ENCODE measurements at regions not wholly inside any gene's neighbourhood (a gene's known extent, or its start where the extent isn't known, plus 50 kb on each side); places are given as distances from the start of the nearest gene placed in this dataset.

DNA sequence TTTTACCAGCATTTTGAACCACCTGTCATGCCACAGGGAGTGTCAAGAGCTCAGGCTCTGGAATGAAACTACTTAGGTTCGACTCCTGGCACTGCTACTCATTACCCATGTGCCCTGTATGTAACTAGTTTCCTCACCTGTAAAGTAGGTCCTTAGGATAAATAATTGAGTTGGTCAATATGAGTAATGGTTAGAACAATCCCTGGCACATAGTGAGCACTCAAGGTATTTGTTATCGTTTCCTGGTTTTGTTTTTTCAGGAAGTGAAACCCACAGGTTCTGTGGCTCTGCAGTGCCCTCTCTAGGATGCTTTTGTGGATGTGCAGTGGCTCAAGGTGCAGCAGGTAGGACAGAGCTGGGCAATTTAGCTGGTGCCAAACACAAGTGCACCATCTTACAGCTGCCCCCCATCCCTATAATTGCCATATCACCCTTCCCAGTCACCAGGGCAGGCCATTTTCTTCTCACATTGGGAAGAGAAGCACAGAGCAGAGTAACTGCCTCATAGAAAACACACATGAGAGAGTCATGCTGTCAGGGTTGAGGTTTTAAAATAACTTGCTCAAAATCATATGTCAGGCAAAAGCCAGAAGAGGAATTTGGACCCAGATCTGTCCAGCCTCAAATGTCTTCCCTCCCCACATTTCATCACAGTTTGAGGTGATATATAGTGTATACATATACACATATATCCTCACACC is 297.5 kb downstream of the RPAP3 start:
- no peak for TF ChIP-seq POLR2A (IDR thresholded peaks at IDR 0.05; ENCODE audit: low read depth, low read length)
- no peak for TF ChIP-seq POLR2AphosphoS5 (IDR thresholded peaks at IDR 0.05; ENCODE audit: low read depth, low read length)
- TF ChIP-seq TAF1 (IDR thresholded peaks at IDR 0.05; ENCODE audit: low read depth, low read length): no peak
